DMS114 treated with DMSO at 0.1 percent for 48 hours (cell line): ENCODE measurements at regions not wholly inside any gene's neighbourhood (a gene's known extent, or its start where the extent isn't known, plus 50 kb on each side); places are given as distances from the start of the nearest gene placed in this dataset.

Experiments used
- DNase-seq: peaks from one replicate; lab custom pipeline; 2025; ENCODE audit not compliant: unreplicated experiment; lab: John Stamatoyannopoulos, UW

DNA sequence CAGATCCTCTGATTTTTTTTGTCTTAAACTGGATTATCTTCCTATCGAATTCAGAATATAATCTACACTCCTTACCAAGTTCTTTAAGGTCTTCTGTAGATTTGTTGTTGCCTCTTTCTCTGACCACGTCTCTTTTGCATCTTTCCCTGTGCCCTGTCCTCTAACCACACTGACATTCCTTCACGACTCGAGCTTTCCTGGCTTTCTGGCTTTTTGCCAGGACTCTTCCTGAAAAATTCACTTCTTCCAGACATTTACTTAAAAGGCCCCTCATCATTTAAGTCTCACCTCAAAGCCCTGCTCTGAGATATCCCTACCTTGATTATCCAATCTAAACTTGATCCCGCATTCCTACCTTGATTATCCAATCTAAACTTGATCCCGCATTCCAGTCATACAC is 422.3 kb upstream of the DCN start:
- DNase-seq = no peak

DNA sequence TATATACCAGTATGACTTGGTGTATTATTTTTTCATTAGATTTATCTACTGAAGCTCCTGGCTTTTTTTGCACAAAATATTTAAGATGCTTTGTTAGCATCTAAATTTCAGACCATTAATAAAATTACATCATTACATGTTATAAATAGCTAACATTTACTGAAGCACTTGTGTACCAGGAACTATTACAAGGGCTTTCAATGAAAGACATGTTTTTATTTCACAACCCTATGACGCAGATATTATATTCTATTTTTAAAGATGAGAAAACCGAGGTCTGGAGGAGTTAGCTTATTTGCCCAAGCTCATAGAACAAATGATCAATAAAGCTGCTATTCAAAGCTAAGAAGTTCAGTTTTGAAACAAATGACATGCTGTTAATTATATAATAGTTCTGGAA is 420.4 kb upstream of the DCN start:
- no peak for DNase-seq

DNA sequence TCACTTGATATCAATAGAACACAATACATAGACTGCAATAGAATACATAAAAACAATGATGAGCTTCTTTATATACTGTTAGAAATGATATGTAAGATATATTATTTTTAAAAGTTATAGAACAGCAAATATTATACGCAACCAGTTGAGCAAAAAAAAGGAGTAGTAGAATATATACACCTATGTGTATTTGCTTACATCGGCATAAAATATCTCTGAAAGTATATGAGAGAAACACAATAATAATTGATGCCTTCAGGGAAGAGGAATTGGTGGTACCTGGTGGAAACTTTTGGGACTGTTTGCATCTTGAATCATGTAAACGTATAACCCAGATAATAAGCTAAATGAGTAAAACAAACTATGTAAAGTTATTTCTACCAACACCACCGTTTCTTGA is 418.4 kb upstream of the DCN start:
- DNase-seq = no peak

DNA sequence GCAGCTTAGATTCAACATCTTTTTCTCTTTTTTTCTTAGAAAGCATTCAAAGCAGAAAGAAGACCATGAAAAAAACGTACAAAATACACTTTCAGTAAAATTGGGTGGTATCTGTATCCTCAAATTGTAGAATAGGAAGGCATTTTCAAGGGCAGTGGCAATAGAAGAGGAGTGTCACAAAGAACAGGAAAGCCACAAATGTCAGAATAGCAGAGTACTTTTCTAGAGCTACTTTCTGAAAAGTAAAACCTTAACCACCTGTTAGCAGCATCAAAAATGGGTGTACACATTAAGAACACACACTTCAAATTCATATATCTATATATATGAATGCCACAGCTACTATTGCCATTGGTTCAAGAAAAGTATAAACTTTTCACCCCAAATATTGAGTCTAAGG is 412.1 kb upstream of the DCN start:
- no peak for DNase-seq

DNA sequence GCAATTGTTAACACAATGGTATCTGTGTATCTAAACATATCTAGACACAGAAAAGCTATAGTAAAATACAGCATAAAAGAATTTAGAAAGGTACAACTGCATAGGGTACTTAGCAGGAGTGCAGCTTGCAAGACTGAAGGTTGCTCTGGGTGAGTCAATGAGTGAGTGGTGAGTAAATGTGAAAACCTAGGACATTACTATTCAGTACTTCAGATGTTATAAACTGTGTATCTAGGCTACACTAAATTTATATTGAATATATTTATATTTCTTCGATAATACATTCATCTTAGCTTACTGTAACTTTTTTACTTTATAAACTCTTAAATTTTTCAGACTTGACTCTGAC is 409.0 kb upstream of the DCN start:
- no peak for DNase-seq

DNA sequence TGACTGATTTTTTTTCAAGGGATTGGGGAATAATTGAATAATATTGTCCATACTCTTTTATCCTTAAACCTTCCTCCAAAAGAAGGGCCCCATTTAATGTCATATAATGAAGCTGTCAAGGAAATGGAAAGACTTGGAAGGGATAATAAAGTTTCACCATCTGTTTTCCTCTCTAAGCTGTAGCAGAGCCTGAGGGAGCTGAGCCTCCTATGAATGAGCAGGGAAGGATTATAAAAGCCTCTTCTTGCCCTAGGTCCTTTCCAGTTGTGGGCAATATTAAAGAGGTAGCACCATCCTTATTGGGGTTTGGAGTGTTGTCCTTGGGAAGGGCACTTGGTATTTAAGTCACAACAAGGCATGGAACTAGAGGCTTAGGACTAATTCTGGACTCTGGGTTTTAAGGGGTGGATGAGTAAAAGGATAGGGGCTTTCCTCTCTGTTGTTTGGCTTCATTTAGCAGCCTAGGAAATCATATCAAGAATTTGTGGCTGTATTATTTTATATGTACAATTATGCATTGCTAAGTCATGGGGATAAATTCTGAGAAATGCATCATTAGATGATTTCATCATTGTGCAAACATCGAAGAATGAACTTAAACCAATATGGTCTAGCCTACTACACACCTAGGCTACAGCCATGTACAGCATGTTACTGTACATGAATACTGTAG is 408.5 kb upstream of the DCN start:
- no peak for DNase-seq

DNA sequence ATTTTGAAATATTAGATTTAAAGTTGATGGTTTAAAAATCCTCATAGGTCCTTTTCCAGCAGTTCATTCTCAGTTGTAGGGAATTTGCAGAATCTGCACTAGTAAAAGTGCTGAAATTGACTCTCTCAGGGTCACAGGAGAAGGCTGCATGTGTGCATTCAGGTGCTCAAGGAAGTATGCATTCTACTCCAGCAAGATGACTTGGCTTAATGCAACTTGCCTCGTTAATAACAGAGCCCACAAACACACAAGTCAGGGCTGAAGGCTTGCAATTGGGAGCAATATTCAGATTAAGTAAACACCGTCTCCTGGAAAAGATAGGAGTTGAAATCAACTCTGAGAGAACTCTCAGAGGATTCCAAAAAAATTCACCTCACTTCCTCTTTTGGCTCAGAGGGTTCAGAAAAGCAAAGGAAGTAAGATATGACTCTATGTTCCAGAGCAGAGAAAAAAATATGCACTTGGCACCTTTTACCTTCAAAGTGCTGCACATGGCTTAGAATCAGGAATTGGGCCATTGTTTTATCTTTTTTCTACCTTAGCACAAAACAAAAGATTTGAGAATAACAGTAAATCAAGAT is 406.3 kb upstream of the DCN start:
- DNase-seq = no peak

DNA sequence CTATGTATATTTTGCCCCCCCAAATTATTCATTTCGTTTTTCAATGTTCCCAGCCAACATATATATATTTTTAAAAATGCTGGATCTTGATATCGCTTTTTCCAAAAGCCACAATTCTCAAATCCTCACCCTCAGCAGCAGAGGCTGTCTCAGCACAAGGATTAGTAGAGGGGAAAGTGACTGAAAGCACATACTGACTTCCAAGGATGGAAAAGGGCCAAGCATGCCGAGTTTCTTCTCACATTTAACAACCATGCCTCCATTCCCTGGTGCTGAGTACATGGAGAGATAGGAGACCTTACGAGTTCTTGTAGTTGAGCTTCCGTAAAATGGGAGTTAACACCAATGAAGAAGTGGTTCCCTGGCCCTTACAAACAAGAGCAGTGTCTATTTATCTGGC is 403.4 kb upstream of the DCN start:
- no peak for DNase-seq

DNA sequence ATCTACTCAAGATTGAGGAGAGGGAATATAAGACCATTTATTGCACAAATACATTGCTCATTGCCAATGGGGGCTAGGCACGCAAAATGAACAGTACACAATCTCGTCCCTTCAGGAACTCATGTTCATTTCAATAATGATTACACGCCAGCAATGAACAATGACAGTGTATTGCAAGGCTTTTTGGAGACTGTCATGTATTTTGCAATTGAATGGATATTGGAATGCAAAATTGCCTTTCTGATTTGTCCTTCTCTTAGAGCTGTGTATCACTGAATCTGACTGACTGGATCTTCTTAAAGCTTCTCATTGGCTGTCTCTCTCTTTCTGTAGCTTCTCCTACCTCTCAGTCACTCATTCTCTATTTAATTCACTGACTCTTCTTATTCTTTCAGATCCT is 400.2 kb upstream of the DCN start:
- DNase-seq = no peak

DNA sequence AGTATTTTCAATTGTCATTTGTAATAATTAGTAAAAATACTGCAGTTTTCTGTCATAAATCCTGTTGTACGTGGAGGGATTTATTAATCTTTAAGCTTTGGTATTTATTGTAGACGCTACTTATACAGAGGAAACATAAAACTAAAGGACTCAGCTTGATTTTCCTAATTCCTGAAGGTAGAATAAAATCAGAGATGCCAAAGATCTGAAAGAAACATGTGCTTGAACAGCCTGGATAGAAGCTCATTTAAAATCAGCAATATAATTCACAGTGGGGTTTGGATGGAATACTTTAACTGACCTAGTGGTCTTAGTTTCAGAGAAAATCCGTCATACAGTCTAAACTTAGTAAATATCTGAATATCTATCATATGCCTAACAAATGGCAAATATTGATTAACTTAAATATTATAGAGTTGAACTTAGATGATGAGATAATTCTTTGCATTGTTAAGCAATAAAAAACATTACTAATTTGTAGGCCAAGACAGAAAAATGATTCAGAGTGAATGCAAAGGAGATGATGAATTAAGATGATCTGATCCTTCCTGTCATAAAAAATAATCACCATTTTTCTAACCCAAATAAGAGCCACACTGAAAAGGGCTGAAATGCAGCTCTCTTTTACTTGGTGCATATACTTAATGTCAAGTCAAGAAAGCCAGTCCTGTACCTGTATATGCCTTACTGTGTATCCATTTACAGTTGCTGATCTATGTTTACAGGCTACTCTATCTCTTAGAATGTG is 397.1 kb upstream of the DCN start:
- no peak for DNase-seq

DNA sequence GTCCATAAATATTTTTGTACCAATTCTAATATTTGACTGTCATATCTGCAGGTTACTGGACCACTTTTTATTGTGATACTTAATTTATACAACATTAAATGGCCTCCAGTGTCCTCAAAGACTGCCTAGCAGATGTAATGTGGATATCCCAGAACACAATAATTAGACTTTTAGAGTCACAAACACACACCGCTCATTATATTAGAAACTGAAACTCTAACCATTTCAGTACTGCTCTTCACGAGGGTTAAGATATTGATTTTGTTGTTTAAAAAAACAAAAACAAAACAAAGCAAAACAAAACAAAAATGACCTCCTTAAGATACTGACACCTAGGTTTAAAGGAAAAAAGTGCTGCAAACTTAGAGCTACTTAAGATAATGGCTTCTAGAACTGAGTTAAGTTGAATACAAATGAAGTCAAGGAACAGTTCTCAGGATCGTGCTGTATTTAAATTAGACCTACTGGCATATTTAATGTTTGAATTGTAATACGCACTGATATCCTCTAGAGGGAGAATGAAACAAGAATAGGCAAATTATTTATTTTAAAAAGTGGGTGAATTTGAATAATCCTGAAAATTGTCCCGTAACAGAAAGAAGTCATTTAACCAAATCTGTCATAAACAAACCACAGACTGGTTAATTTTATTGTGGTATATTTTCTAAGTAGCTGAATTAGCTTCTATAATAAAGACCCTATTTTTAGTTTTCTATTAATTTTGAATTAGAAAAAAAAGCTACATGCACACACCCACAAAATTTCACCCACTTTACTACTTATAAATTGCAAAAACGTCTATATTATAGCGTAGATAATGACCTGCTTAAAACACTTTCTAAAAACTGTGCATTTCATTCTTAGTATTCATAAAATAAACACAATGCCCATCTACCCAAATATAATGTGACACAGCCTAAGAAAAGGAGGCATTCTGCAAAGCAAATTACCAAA is 395.2 kb upstream of the DCN start:
- peak; percentile 56 for DNase-seq

DNA sequence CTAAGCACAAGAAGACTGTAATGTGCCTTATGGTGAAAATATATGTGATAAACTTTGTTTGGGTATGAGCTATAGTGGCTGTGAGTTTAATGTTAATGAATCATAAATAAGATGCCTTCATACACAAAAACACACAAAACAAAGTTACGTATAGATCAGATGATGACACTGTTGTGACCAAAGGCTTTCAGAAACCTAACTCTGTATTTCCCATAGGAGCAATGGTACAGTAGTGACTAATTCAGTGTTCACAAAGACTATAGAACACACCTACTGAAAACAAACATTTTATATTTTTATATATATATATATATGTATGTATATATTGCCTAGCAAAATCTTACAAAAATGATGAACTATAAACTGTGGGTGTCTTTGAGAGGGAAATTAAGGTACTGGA is 393.8 kb upstream of the DCN start:
- DNase-seq = no peak

DNA sequence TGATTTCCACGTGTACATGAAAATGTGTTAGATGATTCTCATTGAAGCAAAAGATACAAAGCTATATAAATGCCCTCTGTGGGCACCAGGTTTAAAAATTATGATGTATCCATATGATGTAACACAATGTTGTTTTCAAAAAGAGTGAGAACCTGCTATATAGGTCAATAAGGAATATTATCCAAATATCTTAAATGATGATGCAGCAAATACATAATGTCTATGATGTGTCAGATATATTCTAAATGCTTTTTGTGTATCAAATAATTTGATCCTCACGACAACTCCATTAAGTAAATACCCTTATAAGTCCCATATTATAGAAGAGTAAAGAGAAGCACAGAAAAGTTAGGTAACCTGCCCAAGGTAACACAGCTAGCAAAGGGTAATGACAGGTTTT is 393.0 kb upstream of the DCN start:
- DNase-seq = no peak

DNA sequence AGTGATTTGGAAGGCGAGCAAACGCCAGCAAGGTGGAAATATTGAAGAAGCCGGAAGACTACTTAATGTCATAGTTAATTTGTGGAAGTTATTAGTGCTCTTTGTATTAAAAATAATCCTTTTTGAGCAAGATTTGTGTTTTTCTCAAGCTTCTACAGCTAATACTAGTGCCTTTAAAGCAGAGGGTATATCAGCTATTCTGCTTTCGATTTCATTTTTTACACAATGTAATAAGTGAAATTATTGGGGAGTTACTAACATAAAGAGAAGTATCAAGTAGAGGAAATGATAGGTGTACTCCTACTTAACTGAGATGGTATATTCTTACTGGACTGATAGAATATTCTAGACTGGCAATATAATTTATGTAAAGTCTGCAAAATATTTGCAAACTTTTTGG is 392.4 kb upstream of the DCN start:
- DNase-seq = no peak

DNA sequence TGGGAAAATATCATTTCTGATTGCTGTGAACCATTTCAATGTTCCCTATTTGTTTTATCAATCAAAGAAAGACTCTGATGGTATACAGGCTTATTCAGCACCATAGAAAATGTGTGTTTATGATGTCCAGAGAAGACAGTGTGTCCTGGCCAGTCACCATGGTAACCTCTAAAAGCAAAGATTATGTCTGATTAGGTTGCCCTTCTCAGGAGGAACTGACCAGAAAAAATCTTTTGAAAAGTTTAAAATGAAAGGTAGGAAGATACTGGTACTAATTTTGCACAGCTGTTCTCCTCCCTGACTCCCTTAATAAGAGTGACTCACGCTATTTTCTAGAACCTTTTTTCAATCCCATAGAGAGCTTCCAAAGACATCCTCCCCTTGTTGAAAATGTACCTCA is 391.8 kb upstream of the DCN start:
- no peak for DNase-seq

DNA sequence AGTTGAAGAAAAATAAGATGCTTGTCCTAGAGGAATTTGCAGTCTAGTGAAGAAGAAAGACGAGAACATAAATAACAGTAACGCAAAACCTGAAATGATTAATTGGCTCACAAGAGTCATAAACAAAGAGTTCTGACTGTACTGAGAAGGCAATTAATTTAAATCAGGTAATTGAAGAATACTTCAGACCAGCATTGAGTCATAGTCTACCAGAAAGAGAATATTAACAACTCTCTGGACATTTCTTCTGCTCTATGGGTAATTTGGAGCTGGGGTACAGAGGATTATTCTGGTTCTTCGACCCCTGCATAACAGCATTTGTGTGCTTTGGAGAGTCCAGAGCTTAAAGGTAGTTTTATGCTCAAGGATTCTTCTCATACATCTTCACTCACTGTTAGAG is 390.3 kb upstream of the DCN start:
- no peak for DNase-seq

DNA sequence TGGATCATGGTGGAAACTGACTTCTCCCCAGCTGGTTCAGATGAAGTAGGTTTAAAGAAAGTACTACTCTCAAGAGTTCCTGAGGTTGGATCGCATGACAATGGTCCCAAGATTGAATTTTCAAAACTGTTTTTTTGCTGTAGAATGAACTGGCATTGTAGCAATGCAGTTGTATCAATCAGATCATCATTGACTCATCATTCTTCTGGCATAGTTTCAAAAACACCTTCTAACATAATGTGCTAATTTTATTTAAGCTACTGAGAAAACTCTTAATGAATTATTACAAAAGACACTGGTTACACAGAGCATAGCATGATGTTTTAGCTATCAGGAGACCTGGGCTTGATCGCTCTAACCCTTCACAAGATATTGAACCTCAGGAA is 384.5 kb upstream of the DCN start:
- DNase-seq = no peak

DNA sequence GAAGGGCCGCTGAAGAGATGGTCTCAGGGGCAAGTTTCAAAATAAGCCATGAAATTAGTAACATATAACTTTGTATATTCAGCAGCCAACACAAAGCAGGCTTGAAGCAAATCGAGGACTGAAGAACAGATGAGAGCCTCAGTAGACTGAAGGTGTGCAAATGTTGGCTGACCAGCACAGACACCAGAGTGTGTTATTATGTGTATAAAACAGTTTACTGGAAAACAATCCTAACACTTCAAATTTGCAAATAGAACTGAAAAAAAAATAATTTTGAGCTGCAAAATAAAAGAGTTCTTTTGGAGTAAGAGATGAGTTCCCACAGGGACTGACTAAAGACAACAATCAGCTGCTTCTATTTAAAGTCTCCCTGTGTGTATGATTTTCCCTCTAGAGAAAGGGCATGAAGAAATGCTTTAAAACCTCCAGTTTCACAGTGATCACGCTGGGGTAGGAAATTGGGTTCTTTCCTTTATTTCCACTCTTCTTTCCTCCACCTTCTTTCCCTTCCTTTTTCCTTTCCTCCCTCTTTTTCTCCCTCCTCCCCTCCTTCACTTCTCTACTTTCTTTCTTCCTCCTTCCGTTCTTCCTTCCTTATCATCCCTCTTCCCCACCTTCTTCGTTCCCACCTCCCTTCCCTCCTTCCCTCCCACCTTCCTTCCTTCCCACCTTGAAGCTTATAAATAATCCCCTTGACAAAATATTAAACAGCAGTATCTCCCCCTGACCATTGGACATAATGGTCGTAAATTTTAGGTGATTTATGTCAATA is 383.9 kb upstream of the DCN start:
- DNase-seq = no peak

DNA sequence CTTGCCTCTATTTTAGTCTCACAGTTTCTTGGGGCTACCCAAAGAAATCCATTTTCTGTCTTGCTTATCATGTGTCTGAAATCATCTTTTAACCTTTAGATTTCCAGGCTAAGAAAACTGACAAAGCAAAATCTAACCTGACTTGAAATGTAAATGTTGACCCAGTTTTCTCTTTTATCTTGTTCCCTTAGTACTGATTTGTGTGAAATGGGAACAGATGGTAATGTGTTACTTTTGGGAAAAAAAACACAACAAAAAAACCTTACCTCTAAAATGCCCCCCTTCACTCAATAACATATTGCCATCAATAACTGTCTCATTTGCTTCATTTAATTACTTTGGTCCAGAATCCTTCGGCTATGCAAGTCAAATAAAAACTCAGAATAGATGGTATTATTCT is 383.2 kb upstream of the DCN start:
- DNase-seq = no peak

DNA sequence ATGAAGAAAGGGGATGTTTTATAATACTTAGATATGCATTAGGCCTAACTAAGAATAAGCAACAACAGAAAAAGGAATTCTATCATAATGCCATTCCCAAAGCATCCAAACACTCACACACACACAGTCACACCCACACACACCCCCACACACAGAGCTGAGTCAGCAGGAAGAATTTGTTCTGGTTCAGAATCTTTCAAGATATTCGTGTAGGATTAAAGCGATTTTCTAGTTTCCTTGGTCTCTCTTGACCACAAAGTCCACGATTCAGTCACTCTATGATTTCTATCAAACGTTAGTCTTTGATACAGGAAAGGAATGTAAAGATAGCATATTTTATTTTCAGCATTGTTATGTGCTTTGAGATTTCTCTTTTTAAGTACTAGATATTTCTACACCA is 382.6 kb upstream of the DCN start:
- no peak for DNase-seq
